ENCODE measurements at regions not wholly inside any gene's neighbourhood (a gene's known extent, or its start where the extent isn't known, plus 50 kb on each side); places are given as distances from the start of the nearest gene placed in this dataset.

DNA sequence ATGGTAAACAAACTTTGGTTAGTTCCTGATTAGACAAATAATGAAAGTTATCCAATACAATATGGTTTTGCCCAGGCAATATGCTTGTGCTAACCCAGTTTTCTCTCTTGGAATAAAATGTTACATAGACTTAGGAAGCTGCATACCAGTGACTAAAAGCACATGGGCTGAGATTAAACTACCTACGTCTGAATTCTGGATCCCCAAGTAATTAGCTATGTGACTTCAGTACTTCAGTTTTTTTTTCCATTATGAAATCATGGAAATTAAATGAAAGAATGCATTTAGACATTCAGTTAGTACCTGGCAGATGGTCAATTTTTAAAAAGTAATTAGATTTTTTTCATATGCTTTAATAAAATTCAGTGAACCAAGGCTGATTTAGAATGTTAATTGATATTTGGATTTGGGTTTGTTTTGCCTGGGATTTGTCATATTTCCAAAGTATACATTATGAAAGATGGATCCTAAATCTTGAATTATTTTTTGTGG is 213.9 kb downstream of the PTH2R start:
- TF ChIP-seq, protein P1, sequence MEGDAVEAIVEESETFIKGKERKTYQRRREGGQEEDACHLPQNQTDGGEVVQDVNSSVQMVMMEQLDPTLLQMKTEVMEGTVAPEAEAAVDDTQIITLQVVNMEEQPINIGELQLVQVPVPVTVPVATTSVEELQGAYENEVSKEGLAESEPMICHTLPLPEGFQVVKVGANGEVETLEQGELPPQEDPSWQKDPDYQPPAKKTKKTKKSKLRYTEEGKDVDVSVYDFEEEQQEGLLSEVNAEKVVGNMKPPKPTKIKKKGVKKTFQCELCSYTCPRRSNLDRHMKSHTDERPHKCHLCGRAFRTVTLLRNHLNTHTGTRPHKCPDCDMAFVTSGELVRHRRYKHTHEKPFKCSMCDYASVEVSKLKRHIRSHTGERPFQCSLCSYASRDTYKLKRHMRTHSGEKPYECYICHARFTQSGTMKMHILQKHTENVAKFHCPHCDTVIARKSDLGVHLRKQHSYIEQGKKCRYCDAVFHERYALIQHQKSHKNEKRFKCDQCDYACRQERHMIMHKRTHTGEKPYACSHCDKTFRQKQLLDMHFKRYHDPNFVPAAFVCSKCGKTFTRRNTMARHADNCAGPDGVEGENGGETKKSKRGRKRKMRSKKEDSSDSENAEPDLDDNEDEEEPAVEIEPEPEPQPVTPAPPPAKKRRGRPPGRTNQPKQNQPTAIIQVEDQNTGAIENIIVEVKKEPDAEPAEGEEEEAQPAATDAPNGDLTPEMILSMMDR (IDR thresholded peaks at IDR 0.05; ENCODE audit: borderline replicate concordance, extremely low read depth, low read length, poor library complexity, severe bottlenecking) = no peak
- TF ChIP-seq EZH2 (IDR thresholded peaks at IDR 0.05; ENCODE audit: borderline replicate concordance, low read depth, low read length, severe bottlenecking) = no peak

All from DND-41 (cell line).